ENCODE measurements at regions not wholly inside any gene's neighbourhood (a gene's known extent, or its start where the extent isn't known, plus 50 kb on each side); places are given as distances from the start of the nearest gene placed in this dataset.

DNA sequence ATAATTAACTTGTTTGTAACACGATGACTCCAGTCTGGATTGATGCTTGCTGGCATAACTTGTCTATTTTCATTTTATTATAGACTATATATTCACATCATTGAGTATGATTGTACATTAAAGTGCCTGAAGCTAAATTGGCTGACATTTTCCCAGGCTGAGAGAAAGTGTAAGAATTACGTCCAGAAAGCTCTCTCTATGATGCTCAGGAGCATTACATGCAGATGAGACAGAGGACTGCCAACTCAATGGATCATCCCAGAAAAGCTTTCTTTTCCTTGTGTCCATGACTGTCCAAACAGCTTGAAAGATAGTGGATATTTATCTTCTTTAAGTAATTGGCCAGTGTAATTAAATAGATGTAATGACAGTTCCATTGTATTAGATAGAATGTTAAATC lies 1372.2 kb upstream of the TMEFF2 start:
- H3K4me3 ChIP-seq (ENCODE audit: low read length in 3 of 3), result no peak overlapping the region
- DNase-seq (no peak), FAIRE-seq (no peak)
- H3K4me1 ChIP-seq (ENCODE audit: control insufficient read depth in 2 of 3, insufficient read depth in 2 of 3, low read depth in 1 of 3, low read length in 3 of 3), result no peaks in the 10 kb centered on the region
- no peaks in the 10 kb centered on the region for H3K9me3 ChIP-seq (ENCODE audit: control insufficient read depth in 2 of 3, insufficient read depth in 1 of 3, low read length in 3 of 3)
- no peak overlapping the region for H3K9ac ChIP-seq (ENCODE audit: low read length in 3 of 3)
- no peak overlapping the region for H3K27ac ChIP-seq (ENCODE audit: low read depth in 2 of 2, low read length in 2 of 2)
- TF ChIP-seq, protein P1, sequence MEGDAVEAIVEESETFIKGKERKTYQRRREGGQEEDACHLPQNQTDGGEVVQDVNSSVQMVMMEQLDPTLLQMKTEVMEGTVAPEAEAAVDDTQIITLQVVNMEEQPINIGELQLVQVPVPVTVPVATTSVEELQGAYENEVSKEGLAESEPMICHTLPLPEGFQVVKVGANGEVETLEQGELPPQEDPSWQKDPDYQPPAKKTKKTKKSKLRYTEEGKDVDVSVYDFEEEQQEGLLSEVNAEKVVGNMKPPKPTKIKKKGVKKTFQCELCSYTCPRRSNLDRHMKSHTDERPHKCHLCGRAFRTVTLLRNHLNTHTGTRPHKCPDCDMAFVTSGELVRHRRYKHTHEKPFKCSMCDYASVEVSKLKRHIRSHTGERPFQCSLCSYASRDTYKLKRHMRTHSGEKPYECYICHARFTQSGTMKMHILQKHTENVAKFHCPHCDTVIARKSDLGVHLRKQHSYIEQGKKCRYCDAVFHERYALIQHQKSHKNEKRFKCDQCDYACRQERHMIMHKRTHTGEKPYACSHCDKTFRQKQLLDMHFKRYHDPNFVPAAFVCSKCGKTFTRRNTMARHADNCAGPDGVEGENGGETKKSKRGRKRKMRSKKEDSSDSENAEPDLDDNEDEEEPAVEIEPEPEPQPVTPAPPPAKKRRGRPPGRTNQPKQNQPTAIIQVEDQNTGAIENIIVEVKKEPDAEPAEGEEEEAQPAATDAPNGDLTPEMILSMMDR (IDR thresholded peaks at IDR 0.05; ENCODE audit: borderline replicate concordance, extremely low read depth, insufficient read depth), result no peak
- no peaks in the 10 kb centered on the region for H3K36me3 ChIP-seq (ENCODE audit: control insufficient read depth in 2 of 3, insufficient read depth in 3 of 3, low read length in 3 of 3)
- no peaks in the 10 kb centered on the region for H3K27me3 ChIP-seq (ENCODE audit: control insufficient read depth, insufficient read depth, low read length)
- intact Hi-C loops (cut with DNase I), result no loop called here

DNA sequence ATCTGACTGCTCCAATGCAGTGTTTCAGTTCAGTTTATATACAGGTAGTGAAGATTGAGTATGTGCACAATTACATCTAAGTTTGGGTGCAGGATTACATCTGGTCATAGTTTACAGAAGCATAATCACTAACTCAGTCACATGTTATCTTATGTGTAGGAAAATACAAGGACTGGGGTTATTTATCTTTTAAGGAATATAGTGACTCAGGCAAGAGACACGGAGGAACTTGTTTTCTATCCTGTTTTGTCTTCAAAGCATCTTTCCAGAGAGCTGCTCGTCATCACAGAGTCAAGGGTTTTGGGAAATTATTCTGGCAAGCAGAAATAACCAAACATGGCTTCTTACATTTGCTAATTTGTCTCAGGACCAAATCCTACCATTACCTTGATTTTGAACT lies 1371.5 kb upstream of the TMEFF2 start:
- Histone ChIP-seq H3K27ac (ENCODE audit: low read depth in 2 of 2, low read length in 2 of 2) (no peak overlapping the region), H3K27me3 (ENCODE audit: control insufficient read depth, insufficient read depth, low read length) (no peaks in the 10 kb centered on the region), H3K4me3 (ENCODE audit: low read length in 3 of 3) (no peak overlapping the region), H3K36me3 (ENCODE audit: control insufficient read depth in 2 of 3, insufficient read depth in 3 of 3, low read length in 3 of 3) (no peaks in the 10 kb centered on the region), H3K4me1 (ENCODE audit: control insufficient read depth in 2 of 3, insufficient read depth in 2 of 3, low read depth in 1 of 3, low read length in 3 of 3) (no peaks in the 10 kb centered on the region), H3K9ac (ENCODE audit: low read length in 3 of 3) (no peak overlapping the region), H3K9me3 (ENCODE audit: control insufficient read depth in 2 of 3, insufficient read depth in 1 of 3, low read length in 3 of 3) (no peaks in the 10 kb centered on the region)
- intact Hi-C loops (cut with DNase I), result no loop called here
- TF ChIP-seq, protein P1 (IDR thresholded peaks at IDR 0.05; ENCODE audit: borderline replicate concordance, extremely low read depth, insufficient read depth), result no peak
- DNase-seq (no peak), FAIRE-seq (no peak)

DNA sequence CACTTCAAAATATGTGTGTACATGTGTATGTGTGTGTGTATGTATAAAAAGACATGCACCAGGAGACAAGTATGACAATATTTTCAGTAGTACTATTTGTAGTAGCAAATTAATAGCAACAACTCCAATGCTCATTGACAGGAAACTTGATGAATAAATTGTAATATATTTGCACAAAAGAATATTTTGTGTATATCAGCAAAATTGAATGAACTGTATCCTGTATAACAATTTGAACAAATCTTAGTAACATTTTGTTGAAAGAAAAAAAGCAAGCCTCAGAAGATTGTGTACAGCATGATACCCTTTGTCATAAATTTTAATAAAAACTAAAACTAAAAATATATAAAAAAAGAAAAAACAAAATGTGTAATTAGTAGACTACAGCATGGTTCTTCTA lies 1367.3 kb upstream of the TMEFF2 start:
- H3K36me3 ChIP-seq (ENCODE audit: control insufficient read depth in 2 of 3, insufficient read depth in 3 of 3, low read length in 3 of 3), result no peaks in the 10 kb centered on the region
- no peak overlapping the region for H3K4me3 ChIP-seq (ENCODE audit: low read length in 3 of 3)
- DNase-seq (no peak), FAIRE-seq (no peak)
- no peak overlapping the region for H3K27ac ChIP-seq (ENCODE audit: low read depth in 2 of 2, low read length in 2 of 2)
- H3K27me3 ChIP-seq (ENCODE audit: control insufficient read depth, insufficient read depth, low read length), result no peaks in the 10 kb centered on the region
- H3K9me3 ChIP-seq (ENCODE audit: control insufficient read depth in 2 of 3, insufficient read depth in 1 of 3, low read length in 3 of 3), result no peaks in the 10 kb centered on the region
- TF ChIP-seq, protein P1 (IDR thresholded peaks at IDR 0.05; ENCODE audit: borderline replicate concordance, extremely low read depth, insufficient read depth), result no peak
- H3K4me1 ChIP-seq (ENCODE audit: control insufficient read depth in 2 of 3, insufficient read depth in 2 of 3, low read depth in 1 of 3, low read length in 3 of 3), result no peaks in the 10 kb centered on the region
- no peak overlapping the region for H3K9ac ChIP-seq (ENCODE audit: low read length in 3 of 3)
- intact Hi-C loops (cut with DNase I), result no loop called here

DNA sequence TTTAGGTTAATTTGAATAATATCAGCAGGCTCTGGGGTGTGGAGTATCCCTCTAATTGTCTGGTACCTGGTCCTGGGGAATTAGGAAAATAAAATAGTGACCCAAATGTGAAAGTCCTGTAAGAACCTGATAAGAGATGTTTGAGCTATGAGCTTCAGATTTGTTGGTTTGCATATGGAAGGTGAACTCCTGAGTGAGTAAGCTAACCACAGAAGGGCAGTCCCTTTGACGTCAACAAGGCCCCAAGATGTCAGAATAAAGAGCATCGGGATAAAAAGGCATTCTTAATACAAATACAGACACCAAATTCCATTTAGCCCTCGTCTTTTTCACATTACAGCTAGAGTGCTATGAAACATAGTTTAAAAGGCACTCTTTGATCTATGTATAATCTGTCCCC lies 1366.3 kb upstream of the TMEFF2 start:
- intact Hi-C loops (cut with DNase I), result no loop called here
- H3K9ac ChIP-seq (ENCODE audit: low read length in 3 of 3), result no peak overlapping the region
- no peak for FAIRE-seq

More for the DNA sequence above, 1366.3 kb upstream of the TMEFF2 start:
- TF ChIP-seq, protein P1 (IDR thresholded peaks at IDR 0.05; ENCODE audit: borderline replicate concordance, extremely low read depth, insufficient read depth), result no peak
- no peaks in the 10 kb centered on the region for H3K27me3 ChIP-seq (ENCODE audit: control insufficient read depth, insufficient read depth, low read length)
- no peaks in the 10 kb centered on the region for H3K4me1 ChIP-seq (ENCODE audit: control insufficient read depth in 2 of 3, insufficient read depth in 2 of 3, low read depth in 1 of 3, low read length in 3 of 3)
- H3K27ac ChIP-seq (ENCODE audit: low read depth in 2 of 2, low read length in 2 of 2), result no peak overlapping the region
- no peak for DNase-seq
- H3K9me3 ChIP-seq (ENCODE audit: control insufficient read depth in 2 of 3, insufficient read depth in 1 of 3, low read length in 3 of 3), result no peaks in the 10 kb centered on the region
- no peak overlapping the region for H3K4me3 ChIP-seq (ENCODE audit: low read length in 3 of 3)
- no peaks in the 10 kb centered on the region for H3K36me3 ChIP-seq (ENCODE audit: control insufficient read depth in 2 of 3, insufficient read depth in 3 of 3, low read length in 3 of 3)
